Smooth muscle cell (in vitro differentiated cells): ENCODE measurements at regions not wholly inside any gene's neighbourhood (a gene's known extent, or its start where the extent isn't known, plus 50 kb on each side); places are given as distances from the start of the nearest gene placed in this dataset.

Experiments used
- DNase-seq: peaks from one replicate; lab custom pipeline; 2025; ENCODE audit not compliant: unreplicated experiment; lab: John Stamatoyannopoulos, UW
- H2AFZ ChIP-seq: fragments of 200-600 bp; sonication (generic); 2 replicates; pipeline ENCODE4 v1.6.0; 2016; ENCODE audit warnings: antibody characterized with exemption, low read depth, mild to moderate bottlenecking
- H3F3A ChIP-seq: fragments of 200-600 bp; sonication (generic); 2 replicates; pipeline ENCODE4 v1.6.0; 2017; ENCODE audit warnings: antibody characterized with exemption, low read depth
- H3K27ac ChIP-seq: fragments of 200-600 bp; sonication (generic); 2 replicates; pipeline ENCODE4 v1.5.1; 2016; ENCODE audit warnings: low read depth, mild to moderate bottlenecking
- H3K27me3 ChIP-seq: fragments of 200-600 bp; sonication (generic); 2 replicates; pipeline ENCODE4 v1.6.1; 2016; ENCODE audit warnings: low read depth, mild to moderate bottlenecking
- H3K36me3 ChIP-seq: fragments of 200-600 bp; sonication (generic); 2 replicates; pipeline ENCODE4 v1.5.1; 2016; ENCODE audit warnings: low read depth
- H3K4me1 ChIP-seq: fragments of 200-600 bp; sonication (generic); 2 replicates; pipeline ENCODE4 v1.5.1; 2016; ENCODE audit warnings: low read depth
- H3K4me2 ChIP-seq: fragments of 200-600 bp; sonication (generic); 2 replicates; pipeline ENCODE4 v1.6.0; 2016; ENCODE audit warnings: mild to moderate bottlenecking
- H3K4me3 ChIP-seq: fragments of 200-600 bp; sonication (generic); 2 replicates; pipeline ENCODE4 v1.5.1; 2016; ENCODE audit warnings: mild to moderate bottlenecking
- H3K79me2 ChIP-seq: fragments of 200-600 bp; sonication (generic); 2 replicates; pipeline ENCODE4 v1.6.0; 2016; ENCODE audit warnings: low read depth, mild to moderate bottlenecking
- H3K9ac ChIP-seq: fragments of 200-600 bp; sonication (generic); 2 replicates; pipeline ENCODE4 v1.6.0; 2016; ENCODE audit warnings: low read depth
- H3K9me3 ChIP-seq: fragments of 200-600 bp; sonication (generic); replicated peaks from 2 replicates; pipeline ENCODE4 v1.5.1; 2016; ENCODE audit warnings: low read depth
- H4K20me1 ChIP-seq: fragments of 200-600 bp; sonication (generic); 2 replicates; pipeline ENCODE4 v1.6.0; 2016; ENCODE audit warnings: low read depth
- CTCF ChIP-seq: fragments of 200-600 bp; sonication (generic); IDR thresholded peaks from 2 replicates; pipeline ENCODE4 v1.5.1; 2017; ENCODE audit warnings: borderline replicate concordance, mild to moderate bottlenecking, antibody characterized with exemption; ENCODE audit not compliant: insufficient read depth, poor library complexity, severe bottlenecking
- WGBS: methylation state at CpG from one replicate; pipeline ENCODE4 v1.1.7; 2016; ENCODE audit warnings: low lambda C conversion rate; 5-methylcytosine and 5-hydroxymethylcytosine counted together

GRCh38 chr5:54873691-54874090 is 111.7 kb downstream of the ESM1 start:
- no peaks in the 10 kb centered on the region for H3K79me2 ChIP-seq
- no peaks in the 10 kb centered on the region for H3K36me3 ChIP-seq
- H3K27ac ChIP-seq = no peak overlapping the region
- H3K9ac ChIP-seq = no peak overlapping the region
- H4K20me1 ChIP-seq = no peaks in the 10 kb centered on the region
- H3K4me2 ChIP-seq = no peak overlapping the region
- H2AFZ ChIP-seq = no peak overlapping the region
- no peaks in the 10 kb centered on the region for H3K4me1 ChIP-seq
- no peaks in the 10 kb centered on the region for H3F3A ChIP-seq
- no peaks in the 10 kb centered on the region for H3K9me3 ChIP-seq
- DNase-seq = no peak
- H3K4me3 ChIP-seq = no peak overlapping the region
- TF ChIP-seq CTCF = no peak
- whole genome bisulfite sequencing = 63% methylated on average over 2 of the region's 2 CpGs
- H3K27me3 ChIP-seq = peaks cover 13% of the 10 kb centered on the region

- H3K79me2 ChIP-seq = no peaks in the 10 kb centered on the region
- peaks cover 13% of the 10 kb centered on the region for H3K27me3 ChIP-seq
- no peaks in the 10 kb centered on the region for H3F3A ChIP-seq
- no peaks in the 10 kb centered on the region for H3K9me3 ChIP-seq
- H4K20me1 ChIP-seq = no peaks in the 10 kb centered on the region
- H3K9ac ChIP-seq = no peak overlapping the region
- H2AFZ ChIP-seq = no peak overlapping the region
- 86% methylated on average over 1 of the region's 1 CpG for WGBS
- no peak for TF ChIP-seq CTCF
- H3K27ac ChIP-seq = no peak overlapping the region
- H3K36me3 ChIP-seq = no peaks in the 10 kb centered on the region
- H3K4me3 ChIP-seq = no peak overlapping the region
- DNase-seq = no peak
- H3K4me1 ChIP-seq = no peaks in the 10 kb centered on the region
- no peak overlapping the region for H3K4me2 ChIP-seq
Observed at GRCh38 chr5:54872810-54873209, 112.6 kb downstream of the ESM1 start.

GRCh38 chr5:54870271-54870670 is 115.1 kb downstream of the ESM1 start:
- no peaks in the 10 kb centered on the region for H3K36me3 ChIP-seq
- H3K27me3 ChIP-seq = peaks cover 3% of the 10 kb centered on the region
- no peak for TF ChIP-seq CTCF
- no peaks in the 10 kb centered on the region for H3K4me1 ChIP-seq
- H3K9me3 ChIP-seq = no peaks in the 10 kb centered on the region
- H3K79me2 ChIP-seq = no peaks in the 10 kb centered on the region
- no peaks in the 10 kb centered on the region for H4K20me1 ChIP-seq
- no peak overlapping the region for H3K4me2 ChIP-seq
- H3K4me3 ChIP-seq = no peak overlapping the region
- H3K27ac ChIP-seq = no peak overlapping the region
- DNase-seq = no peak
- no peaks in the 10 kb centered on the region for H3F3A ChIP-seq
- H2AFZ ChIP-seq = no peak overlapping the region
- 88% methylated on average over 3 of the region's 3 CpGs for WGBS
- H3K9ac ChIP-seq = no peak overlapping the region

GRCh38 chr5:54869691-54870090 is 115.7 kb downstream of the ESM1 start:
- no peak for TF ChIP-seq CTCF
- WGBS = 88% methylated on average over 1 of the region's 1 CpG
- no peaks in the 10 kb centered on the region for H3K79me2 ChIP-seq

More at GRCh38 chr5:54869691-54870090, 115.7 kb downstream of the ESM1 start:
- H3K4me2 ChIP-seq = no peak overlapping the region
- H3K4me1 ChIP-seq = no peaks in the 10 kb centered on the region
- no peak overlapping the region for H3K9ac ChIP-seq
- no peak overlapping the region for H3K4me3 ChIP-seq
- no peak for DNase-seq
- peaks cover 3% of the 10 kb centered on the region for H3K27me3 ChIP-seq
- H3F3A ChIP-seq = no peaks in the 10 kb centered on the region
- H3K9me3 ChIP-seq = no peaks in the 10 kb centered on the region
- no peak overlapping the region for H2AFZ ChIP-seq
- H4K20me1 ChIP-seq = no peaks in the 10 kb centered on the region
- H3K27ac ChIP-seq = no peak overlapping the region
- H3K36me3 ChIP-seq = no peaks in the 10 kb centered on the region
